ENCODE measurements at regions not wholly inside any gene's neighbourhood (a gene's known extent, or its start where the extent isn't known, plus 50 kb on each side); places are given as distances from the start of the nearest gene placed in this dataset.

- TF ChIP-seq FOXK2 (IDR thresholded peaks at IDR 0.05) (no peak), ASH2L (IDR thresholded peaks at IDR 0.05; ENCODE audit: borderline replicate concordance, low read depth) (no peak), NRF1 (conservative IDR thresholded peaks at IDR 0.05; ENCODE audit: low read depth, low read length) (no peak), STAT3 (IDR thresholded peaks at IDR 0.05; ENCODE audit: low read depth, low read length) (no peak)
- TF ChIP-seq, protein P1, sequence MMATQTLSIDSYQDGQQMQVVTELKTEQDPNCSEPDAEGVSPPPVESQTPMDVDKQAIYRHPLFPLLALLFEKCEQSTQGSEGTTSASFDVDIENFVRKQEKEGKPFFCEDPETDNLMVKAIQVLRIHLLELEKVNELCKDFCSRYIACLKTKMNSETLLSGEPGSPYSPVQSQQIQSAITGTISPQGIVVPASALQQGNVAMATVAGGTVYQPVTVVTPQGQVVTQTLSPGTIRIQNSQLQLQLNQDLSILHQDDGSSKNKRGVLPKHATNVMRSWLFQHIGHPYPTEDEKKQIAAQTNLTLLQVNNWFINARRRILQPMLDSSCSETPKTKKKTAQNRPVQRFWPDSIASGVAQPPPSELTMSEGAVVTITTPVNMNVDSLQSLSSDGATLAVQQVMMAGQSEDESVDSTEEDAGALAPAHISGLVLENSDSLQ (IDR thresholded peaks at IDR 0.05) = no peak
- TF ChIP-seq, protein P2, sequence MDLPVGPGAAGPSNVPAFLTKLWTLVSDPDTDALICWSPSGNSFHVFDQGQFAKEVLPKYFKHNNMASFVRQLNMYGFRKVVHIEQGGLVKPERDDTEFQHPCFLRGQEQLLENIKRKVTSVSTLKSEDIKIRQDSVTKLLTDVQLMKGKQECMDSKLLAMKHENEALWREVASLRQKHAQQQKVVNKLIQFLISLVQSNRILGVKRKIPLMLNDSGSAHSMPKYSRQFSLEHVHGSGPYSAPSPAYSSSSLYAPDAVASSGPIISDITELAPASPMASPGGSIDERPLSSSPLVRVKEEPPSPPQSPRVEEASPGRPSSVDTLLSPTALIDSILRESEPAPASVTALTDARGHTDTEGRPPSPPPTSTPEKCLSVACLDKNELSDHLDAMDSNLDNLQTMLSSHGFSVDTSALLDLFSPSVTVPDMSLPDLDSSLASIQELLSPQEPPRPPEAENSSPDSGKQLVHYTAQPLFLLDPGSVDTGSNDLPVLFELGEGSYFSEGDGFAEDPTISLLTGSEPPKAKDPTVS (IDR thresholded peaks at IDR 0.05; ENCODE audit: low read depth, low read length) = no peak
Observed at GRCh38 chr5:82512025-82512424, 233.9 kb upstream of the RPS23 start (continued).

DNA sequence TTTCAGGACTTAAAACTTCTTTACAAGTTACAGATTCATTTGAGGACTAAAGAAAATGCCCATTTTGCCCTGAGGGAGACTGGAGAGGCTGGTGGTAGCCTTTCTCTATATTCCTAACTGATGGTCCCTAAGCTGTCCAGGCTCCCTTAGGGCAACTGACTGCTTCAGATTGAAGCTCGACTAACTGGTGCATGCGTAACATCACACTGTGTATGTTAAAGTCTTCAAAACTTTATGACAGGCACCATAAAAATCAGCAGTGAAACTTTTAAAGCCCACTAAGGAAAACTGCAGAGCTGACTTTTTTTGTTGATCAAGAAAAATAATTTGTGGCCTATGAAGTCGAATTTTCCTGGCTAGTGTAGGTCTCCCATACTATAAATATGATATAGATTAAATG, 233.0 kb upstream of the RPS23 start:
- Histone ChIP-seq H3K4me2 (ENCODE audit: control insufficient read depth, insufficient read depth) (no peak overlapping the region), H3K27ac (ENCODE audit: control insufficient read depth, insufficient read depth) (no peak overlapping the region), H3K36me3 (ENCODE audit: control insufficient read depth in 2 of 2, insufficient read depth in 2 of 2, low read length in 1 of 2) (no peaks in the 10 kb centered on the region), H3K79me2 (ENCODE audit: control insufficient read depth, insufficient read depth, low read length) (no peaks in the 10 kb centered on the region), H3K27me3 (replicated peaks in 1 of 2; ENCODE audit: control insufficient read depth in 2 of 2, insufficient read depth in 2 of 2, low read length in 1 of 2) (no peaks in the 10 kb centered on the region; a peak in 1 of 4 replicates), H3K9ac (ENCODE audit: control insufficient read depth, insufficient read depth, low read length) (no peak overlapping the region), H3K4me1 (ENCODE audit: control insufficient read depth, insufficient read depth, low read length) (no peaks in the 10 kb centered on the region), H3K9me3 (replicated peaks; ENCODE audit: control insufficient read depth, insufficient read depth, low read length) (no peaks in the 10 kb centered on the region), H4K20me1 (ENCODE audit: control insufficient read depth, insufficient read depth) (no peaks in the 10 kb centered on the region), H2AFZ (ENCODE audit: control insufficient read depth, low read depth, low read length) (no peak overlapping the region), H3K4me3 (no peak overlapping the region)
- intact Hi-C loops (cut with micrococcal nuclease; ENCODE audit: unreplicated experiment) (no loop called here), in situ Hi-C loops (cut with MboI) (no loop called here)
- POLR2A ChIA-PET = no interaction called here
- RAD21 ChIA-PET (ENCODE audit: unreplicated experiment) = no interaction called here
- no TSS peak for BruUV-seq (replicated peaks)
- FAIRE-seq (no peak), DNase-seq (ENCODE audit: low read depth, low spot score) (no peak), ATAC-seq (no peak)
- CTCF ChIA-PET = no interaction called here
- 62% methylated on average over 3 of the region's 3 CpGs for WGBS (ENCODE audit: insufficient coverage, insufficient replicate concordance, low lambda C conversion rate, missing lambda C conversion rate)
- SMC1A ChIA-PET (ENCODE audit: uncharacterized antibody, unreplicated experiment) = no interaction called here
- TF ChIP-seq GATAD2B (conservative IDR thresholded peaks at IDR 0.05; ENCODE audit: low read depth) (no peak), STAT3 (IDR thresholded peaks at IDR 0.05; ENCODE audit: low read depth, low read length) (no peak), SPI1 (IDR thresholded peaks at IDR 0.05; ENCODE audit: borderline replicate concordance, insufficient read depth, low read depth, low read length) (no peak), IKZF1 (conservative IDR thresholded peaks at IDR 0.05) (no peak), TCF3 (IDR thresholded peaks at IDR 0.05; ENCODE audit: borderline replicate concordance, insufficient read depth, low read depth, low read length) (no peak), GABPA (IDR thresholded peaks at IDR 0.05; ENCODE audit: low read depth) (no peak)
- TF ChIP-seq, protein P3, sequence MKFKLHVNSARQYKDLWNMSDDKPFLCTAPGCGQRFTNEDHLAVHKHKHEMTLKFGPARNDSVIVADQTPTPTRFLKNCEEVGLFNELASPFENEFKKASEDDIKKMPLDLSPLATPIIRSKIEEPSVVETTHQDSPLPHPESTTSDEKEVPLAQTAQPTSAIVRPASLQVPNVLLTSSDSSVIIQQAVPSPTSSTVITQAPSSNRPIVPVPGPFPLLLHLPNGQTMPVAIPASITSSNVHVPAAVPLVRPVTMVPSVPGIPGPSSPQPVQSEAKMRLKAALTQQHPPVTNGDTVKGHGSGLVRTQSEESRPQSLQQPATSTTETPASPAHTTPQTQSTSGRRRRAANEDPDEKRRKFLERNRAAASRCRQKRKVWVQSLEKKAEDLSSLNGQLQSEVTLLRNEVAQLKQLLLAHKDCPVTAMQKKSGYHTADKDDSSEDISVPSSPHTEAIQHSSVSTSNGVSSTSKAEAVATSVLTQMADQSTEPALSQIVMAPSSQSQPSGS (IDR thresholded peaks at IDR 0.05; ENCODE audit: low read length) = no peak
- TF ChIP-seq, protein P4, sequence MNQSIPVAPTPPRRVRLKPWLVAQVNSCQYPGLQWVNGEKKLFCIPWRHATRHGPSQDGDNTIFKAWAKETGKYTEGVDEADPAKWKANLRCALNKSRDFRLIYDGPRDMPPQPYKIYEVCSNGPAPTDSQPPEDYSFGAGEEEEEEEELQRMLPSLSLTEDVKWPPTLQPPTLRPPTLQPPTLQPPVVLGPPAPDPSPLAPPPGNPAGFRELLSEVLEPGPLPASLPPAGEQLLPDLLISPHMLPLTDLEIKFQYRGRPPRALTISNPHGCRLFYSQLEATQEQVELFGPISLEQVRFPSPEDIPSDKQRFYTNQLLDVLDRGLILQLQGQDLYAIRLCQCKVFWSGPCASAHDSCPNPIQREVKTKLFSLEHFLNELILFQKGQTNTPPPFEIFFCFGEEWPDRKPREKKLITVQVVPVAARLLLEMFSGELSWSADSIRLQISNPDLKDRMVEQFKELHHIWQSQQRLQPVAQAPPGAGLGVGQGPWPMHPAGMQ (IDR thresholded peaks at IDR 0.05; ENCODE audit: borderline replicate concordance) = no peak
- TF ChIP-seq, protein P5, sequence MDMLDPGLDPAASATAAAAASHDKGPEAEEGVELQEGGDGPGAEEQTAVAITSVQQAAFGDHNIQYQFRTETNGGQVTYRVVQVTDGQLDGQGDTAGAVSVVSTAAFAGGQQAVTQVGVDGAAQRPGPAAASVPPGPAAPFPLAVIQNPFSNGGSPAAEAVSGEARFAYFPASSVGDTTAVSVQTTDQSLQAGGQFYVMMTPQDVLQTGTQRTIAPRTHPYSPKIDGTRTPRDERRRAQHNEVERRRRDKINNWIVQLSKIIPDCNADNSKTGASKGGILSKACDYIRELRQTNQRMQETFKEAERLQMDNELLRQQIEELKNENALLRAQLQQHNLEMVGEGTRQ (IDR thresholded peaks at IDR 0.05; ENCODE audit: borderline replicate concordance, low read depth, low read length) = no peak

Measured in GM12878 (cell line).